AG08396 (cell line): ENCODE measurements at regions not wholly inside any gene's neighbourhood (a gene's known extent, or its start where the extent isn't known, plus 50 kb on each side); places are given as distances from the start of the nearest gene placed in this dataset.
"Not testable (repeated sequence)": the region's sequence is repeated elsewhere in the genome, so short reads cannot be mapped to it uniquely, and the experiment has no call there.

Experiments used
- DNase-seq: peaks from one replicate; pipeline ENCODE4 v3.0.0; 2012; ENCODE audit warnings: low spot score, mixed read lengths

GRCh38 chr1:166490437-166490991, 323.7 kb upstream of the FAM78B start:
- no peak for DNase-seq

- DNase-seq: not testable (repeated sequence)
Observed at GRCh38 chr1:166493765-166494164, 327.0 kb upstream of the FAM78B start.

- no peak for DNase-seq
Observed at GRCh38 chr1:166507347-166507746, 331.9 kb upstream of the POGK start.

GRCh38 chr1:166511761-166512160, 327.5 kb upstream of the POGK start:
- no peak for DNase-seq

- no peak for DNase-seq
Observed at GRCh38 chr1:166514067-166514466, 325.2 kb upstream of the POGK start.

- no peak for DNase-seq
Observed at GRCh38 chr1:166527752-166528151, 311.5 kb upstream of the POGK start.

- DNase-seq: no peak
Observed at GRCh38 chr1:166538646-166539045, 300.6 kb upstream of the POGK start.

GRCh38 chr1:166544036-166544435, 295.2 kb upstream of the POGK start:
- DNase-seq: no peak

- DNase-seq: no peak
Observed at GRCh38 chr1:166544561-166544960, 294.7 kb upstream of the POGK start.

- no peak for DNase-seq
Observed at GRCh38 chr1:166552706-166553105, 286.6 kb upstream of the POGK start.

GRCh38 chr1:166570954-166571353, 268.3 kb upstream of the POGK start:
- no peak for DNase-seq

- DNase-seq: no peak
Observed at GRCh38 chr1:166573199-166573598, 266.1 kb upstream of the POGK start.

GRCh38 chr1:166579557-166580501, 259.4 kb upstream of the POGK start:
- no peak for DNase-seq

GRCh38 chr1:166588741-166589140, 250.5 kb upstream of the POGK start:
- no peak for DNase-seq

- DNase-seq: no peak
Observed at GRCh38 chr1:166590161-166590560, 249.1 kb upstream of the POGK start.

GRCh38 chr1:166594646-166595045, 244.6 kb upstream of the POGK start:
- DNase-seq: no peak

GRCh38 chr1:166597516-166597915, 241.8 kb upstream of the POGK start:
- DNase-seq: no peak

GRCh38 chr1:166600574-166600973, 238.7 kb upstream of the POGK start:
- DNase-seq: no peak

GRCh38 chr1:166601650-166602278, 237.5 kb upstream of the POGK start:
- no peak for DNase-seq

- not testable (repeated sequence) for DNase-seq
Observed at GRCh38 chr1:166602801-166603200, 236.5 kb upstream of the POGK start.

GRCh38 chr1:166603296-166603695, 236.0 kb upstream of the POGK start:
- no peak for DNase-seq

- no peak for DNase-seq
Observed at GRCh38 chr1:166605137-166605536, 234.1 kb upstream of the POGK start.

GRCh38 chr1:166612886-166613285, 226.4 kb upstream of the POGK start:
- no peak for DNase-seq
